ENCODE measurements at regions not wholly inside any gene's neighbourhood (a gene's known extent, or its start where the extent isn't known, plus 50 kb on each side); places are given as distances from the start of the nearest gene placed in this dataset.
"Not testable (repeated sequence)": the region's sequence is repeated elsewhere in the genome, so short reads cannot be mapped to it uniquely, and the experiment has no call there.

DNA sequence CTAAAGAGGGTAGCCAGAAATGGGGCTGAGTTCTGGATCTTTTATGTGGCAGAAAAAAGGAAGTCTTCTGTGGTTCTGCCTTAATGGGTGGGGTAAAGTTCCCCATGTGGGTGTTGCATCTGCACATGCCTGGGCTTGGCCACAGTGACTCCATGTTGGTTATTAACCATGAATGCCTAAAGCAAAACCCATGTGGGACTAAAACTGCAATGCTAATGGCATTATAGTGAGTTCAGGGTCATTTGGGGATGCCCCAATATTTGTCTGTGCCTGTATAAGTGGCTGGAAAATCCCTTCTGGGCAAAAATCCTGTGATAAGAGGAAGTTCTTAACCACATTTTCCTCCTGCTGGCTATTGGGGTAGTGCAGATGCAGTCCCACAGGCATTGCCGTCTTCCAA, 857.4 kb downstream of the FAT4 start:
- no peak for DNase-seq

DNA sequence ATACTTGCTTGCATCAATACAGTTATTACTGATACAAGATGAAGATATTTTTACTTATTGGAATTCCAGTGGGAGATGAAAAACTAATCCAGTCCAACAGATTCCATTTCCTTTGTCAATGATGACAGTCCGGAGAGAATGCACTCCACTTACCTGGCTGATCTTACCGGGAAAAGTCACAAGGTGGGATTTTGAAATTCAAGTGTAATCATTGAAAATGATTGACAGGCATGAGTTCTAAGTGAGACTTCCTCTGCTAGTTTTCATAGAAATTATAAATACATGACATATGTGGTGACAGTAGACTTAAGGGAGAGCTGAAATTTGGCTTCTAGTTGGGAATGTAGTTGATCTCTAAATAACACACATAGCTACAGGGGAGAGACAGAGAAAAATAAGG, 859.9 kb downstream of the FAT4 start:
- no peak for DNase-seq

DNA sequence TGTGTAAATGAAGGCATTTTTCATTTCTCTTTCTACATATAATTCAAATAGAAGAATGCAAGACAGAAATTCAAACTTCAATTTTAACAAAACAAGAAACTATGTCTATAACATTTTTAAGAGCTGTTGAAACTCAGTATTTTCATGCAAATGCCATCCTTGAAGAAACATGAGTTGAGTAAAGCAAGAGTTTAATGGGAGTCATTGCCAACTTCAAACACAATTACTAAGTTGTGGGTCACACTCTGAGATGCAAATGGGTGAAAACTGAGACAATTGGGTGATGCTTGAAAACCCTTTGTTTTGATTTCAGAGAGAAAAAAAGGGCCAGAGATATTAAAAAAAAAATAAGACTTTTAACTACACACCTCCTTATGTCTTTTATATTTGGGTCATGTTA, 865.9 kb downstream of the FAT4 start:
- DNase-seq, result no peak

DNA sequence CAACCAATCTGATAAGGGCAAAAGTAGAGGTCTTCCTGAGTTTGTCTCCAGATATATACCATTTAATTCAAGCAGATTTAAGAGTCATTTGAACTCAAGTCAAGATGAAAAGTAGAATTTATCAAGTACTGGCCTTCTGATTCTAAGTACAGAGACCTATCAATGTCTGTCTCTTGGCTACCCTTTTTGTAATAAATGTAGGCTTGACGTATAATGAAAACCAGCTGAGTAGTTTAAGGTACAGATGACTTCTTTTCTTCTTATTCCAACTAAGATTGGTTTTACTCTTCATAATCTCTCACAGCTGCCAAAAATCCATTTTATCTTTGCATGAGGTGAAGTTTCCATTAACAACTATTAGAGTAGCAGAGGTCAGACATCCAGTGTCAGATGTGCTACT, 867.6 kb downstream of the FAT4 start:
- no peak for DNase-seq

DNA sequence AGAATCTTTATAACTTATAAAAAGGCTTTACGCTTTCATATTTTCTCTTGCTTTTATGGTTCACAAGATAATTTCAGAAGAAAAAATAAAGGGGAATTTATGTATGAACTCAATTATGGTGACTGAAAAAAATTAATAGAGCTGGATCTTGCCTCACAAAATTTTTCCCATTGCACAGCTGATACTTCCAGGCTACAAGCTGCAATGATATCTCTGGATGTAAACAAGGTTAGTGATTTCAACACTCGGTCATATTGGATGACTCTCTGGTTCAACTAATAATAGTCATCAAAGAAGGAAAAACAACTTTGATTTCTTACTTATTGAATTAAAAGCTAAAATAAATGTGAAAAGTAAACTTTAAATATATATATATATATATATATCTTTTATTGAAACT, 868.0 kb downstream of the FAT4 start:
- no peak for DNase-seq

DNA sequence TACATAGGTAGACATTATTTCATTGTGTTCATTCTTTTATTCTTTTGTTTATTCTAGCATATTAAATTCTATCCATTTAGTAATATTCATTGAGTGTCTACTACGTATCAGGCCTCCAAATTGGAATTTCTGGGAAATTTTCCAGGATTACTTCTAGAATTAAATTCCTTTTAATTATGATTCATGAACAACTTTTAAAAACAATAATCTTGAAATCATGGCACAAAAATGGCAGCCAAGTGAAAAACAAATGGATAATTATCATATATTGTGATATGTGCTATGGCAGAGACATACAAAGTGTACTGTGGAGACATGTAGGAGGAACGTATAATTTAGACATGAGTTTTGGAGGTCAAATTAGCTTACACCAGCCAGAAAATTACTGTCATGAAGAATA, 868.5 kb downstream of the FAT4 start:
- DNase-seq, result no peak

DNA sequence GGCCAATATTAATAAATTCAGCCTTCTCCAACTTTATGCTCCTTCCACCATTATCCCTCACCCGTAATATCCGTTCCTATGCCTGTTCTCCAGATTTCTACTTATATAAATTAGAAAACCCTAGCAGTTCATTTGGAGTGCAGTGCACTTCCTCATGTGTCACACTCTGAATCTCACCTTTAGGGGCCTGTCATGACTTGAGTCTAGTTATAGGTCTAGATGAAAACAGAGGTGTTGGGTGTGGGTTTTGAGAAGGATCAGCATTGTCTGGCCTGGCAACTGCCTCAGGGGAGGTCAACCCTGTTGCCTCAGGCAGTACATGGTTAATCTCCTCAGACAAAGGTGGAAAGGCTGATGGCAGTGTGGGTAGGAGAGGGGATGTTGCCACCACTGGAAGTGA, 876.8 kb downstream of the FAT4 start:
- DNase-seq, result no peak

DNA sequence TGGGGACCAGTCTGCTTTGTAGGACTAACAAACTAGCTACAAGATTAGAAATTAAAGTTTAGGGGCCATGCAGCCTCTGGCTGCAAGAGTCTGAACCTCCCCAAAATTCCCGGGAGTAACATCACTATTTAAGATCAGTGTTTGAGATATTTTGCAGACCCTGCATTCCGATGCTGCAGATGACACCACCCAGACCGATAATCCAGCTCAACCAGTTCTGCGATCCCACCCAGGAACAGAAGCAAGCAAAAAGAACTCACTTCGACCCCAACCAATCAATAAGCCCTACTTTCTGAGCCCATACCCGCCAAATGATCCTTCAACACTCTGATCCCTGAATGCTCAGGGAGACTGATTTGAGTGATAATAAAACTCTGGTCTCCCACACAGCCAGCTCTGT, 877.8 kb downstream of the FAT4 start:
- DNase-seq, result no peak

DNA sequence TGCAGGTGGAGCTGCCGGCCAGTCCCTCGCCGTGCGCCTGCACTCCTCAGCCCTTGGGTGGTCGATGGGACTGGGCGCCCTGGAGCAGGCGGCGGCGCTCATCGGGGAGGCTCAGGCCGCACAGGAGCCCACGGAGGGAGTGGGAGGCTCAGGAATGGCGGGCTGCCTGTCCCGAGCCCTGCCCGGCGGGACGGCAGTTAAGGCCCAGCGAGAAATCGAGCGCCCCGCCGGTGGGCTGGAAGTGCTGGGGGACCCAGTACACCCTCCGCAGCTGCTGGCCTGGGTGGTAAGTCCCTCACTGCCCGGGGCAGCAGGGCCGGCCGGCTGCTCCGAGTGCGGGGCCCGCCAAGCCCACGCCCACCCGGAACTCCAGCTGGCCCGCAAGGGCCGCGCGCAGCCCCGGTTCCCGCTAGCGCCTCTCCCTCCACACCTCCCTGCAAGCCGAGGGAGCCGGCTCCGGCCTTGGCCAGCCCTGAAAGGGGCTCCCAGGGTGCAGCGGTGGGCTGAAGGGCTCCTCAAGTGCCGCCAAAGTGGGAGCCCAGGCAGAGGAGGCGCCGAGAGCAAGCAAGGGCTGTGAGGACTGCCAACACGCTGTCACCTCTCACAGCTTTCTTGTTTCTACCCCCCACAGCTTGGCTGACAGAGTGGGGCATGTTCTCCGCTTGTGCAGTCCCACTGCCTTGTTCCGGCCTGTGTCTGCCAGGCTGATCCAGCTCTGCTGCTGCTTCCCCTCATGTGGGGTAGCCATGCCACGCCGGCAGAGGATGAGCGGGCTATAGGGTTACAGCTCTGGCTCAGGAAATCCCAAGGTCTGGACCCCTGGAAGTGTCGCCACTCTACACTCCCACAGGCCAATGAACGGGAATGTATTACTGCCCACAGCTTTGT, 886.7 kb downstream of the FAT4 start:
- DNase-seq, result not testable (repeated sequence)

DNA sequence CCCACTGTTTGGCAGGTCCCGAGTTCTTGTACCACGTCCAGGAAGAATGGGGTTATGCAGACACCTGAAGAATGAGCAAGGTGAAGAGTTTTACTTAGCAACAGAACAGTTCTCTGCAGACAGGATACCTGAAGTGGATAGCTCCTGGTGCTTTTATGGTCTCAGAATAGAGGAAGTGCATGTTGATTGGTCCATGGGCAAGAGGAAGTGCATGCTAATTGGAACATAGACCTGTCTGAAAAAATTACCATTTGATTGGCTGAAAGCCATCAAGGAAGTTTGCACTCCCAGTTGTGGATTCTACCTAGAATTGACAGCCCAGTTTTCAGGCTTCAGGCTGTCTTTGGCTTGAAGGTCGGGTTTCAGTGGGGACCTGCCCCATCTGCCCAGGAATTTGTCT, 887.5 kb downstream of the FAT4 start:
- no peak for DNase-seq

DNA sequence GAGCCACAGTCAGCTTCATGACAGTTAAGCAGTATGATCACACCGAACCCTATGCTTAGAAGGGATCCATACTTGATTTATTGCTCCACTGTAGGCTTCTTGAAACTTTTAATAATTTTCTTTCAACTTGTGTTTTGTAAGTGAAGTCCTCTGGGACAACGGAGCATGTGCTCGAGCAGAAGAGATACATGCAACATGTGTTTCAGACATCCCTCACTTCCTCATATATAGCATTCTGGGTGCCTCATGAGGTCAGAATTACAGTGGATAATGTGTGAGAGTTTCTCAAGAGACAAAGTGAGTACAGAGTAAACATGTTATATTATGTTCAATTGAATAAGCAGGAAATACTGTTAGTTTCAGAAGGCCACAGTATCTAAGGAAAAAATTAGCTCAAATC, 893.2 kb downstream of the FAT4 start:
- DNase-seq, result no peak

DNA sequence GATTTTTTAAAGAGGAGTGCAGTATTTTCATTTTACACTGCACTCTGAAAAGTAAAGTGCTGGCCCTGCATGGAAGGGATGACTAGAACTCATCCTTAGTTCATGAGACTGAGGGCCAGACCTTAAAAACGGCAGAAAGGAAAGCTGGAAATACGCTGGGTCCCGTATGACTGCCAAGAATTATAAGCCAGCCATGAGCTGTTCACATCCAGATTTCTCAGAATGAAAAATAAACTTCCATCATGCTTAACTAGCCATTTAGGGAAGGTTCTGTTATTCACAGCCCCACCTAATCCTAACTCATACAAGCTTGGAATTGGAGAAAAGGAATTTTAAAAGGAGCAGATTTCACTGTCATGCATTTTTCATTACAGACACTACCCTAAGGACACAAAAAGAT, 894.4 kb downstream of the FAT4 start:
- no peak for DNase-seq

DNA sequence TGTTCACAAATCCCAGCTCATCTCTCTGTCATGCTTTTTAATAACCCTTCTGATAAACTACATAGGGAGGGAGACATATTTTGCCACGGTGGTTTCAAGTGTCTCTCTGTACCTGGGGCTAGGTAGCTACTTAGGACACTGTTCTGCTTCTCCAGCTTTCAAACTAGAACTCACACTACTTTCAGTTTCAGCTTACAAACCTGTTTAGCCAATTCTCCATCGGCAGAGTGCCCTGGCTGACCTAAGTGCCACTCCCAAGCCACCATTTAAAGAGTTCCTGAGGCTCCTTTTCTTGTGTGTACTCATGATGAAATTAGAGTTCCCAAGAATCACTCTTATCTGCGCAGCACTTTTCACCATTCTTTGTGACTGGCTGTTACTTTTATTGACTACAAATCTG, 899.2 kb downstream of the FAT4 start:
- DNase-seq, result no peak

DNA sequence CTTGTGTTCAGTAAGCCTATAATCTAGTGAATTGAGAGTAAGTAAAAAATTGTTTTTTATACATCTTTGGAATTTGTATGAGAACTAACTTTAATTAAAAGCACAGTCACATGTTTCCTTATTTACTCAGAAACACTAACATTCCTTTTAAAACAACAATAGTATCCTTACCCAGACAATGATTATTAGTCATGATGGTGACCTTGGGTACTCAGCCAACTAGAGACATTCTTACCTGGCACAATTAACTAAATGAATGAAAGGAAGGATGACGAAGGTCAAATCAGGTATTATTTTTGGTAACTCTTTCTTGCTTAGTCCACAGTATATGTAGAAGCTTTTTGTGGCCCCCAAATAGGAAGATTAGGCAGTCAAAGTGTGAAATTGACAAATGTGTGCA, 901.0 kb downstream of the FAT4 start:
- no peak for DNase-seq

DNA sequence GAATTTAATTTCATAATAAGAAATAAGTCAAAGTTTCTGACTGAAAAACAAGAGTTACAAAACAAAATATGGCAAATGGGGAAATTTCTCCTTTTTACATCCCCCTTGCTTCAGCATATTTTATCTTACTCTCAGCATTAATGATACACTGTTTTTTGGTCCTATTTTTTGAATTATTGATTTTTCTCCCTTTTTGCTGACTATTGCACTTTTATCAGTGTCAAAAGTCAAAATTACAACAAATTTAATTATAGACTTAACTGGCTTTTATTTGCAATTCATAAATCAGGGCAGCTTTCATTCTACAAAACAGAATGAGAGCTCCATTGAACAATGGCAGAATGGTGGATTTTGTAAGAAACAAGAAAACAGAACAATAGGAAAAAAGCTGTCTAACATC, 901.9 kb downstream of the FAT4 start:
- DNase-seq, result no peak

DNA sequence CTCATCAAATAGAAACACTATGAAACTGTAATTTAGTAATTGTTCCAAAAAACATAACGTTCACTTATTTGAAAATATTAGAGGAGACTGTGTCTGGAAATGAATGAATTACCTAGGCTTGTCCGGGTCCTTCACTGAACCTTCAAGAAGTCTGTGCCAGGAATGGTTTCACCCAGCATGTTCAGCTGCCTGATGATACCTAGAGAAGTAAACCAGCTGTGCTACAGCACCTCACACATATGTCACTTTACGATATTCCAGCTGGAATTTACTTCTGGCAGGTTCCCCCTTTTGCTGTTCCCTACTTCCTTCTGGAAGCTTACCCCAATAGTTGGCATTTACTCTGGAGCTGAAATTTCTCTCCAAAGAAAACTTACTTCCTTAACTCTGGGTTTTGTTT, 906.5 kb downstream of the FAT4 start:
- DNase-seq, result no peak

DNA sequence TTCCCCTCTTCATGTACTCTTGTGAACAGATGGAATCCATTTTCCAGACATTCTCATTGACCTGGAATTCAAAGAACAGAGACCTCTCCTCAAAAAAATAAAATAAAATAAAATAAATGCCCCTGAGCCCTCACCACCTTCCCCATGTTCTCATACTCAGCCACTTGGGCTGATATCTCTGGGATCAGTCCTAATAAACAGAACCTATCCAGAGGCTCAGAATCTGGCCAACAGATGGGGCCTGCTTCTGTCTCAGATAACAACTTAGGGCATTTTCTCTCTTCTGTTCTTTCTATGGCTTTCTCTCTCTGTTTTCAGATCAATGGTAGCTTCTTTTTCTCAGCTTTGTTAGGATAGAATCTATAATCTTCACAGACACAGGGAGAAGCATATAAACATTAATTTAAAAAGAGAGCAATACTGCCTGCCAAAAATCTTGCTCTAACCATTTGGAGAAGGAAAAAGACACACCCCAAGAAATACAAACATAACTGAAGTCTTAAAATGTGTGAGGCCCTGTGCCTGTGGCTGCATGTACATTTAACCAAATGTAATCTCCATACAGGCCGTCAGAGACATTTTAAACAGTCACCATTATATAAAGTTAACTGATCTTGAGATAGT, 907.1 kb downstream of the FAT4 start:
- no peak for DNase-seq

DNA sequence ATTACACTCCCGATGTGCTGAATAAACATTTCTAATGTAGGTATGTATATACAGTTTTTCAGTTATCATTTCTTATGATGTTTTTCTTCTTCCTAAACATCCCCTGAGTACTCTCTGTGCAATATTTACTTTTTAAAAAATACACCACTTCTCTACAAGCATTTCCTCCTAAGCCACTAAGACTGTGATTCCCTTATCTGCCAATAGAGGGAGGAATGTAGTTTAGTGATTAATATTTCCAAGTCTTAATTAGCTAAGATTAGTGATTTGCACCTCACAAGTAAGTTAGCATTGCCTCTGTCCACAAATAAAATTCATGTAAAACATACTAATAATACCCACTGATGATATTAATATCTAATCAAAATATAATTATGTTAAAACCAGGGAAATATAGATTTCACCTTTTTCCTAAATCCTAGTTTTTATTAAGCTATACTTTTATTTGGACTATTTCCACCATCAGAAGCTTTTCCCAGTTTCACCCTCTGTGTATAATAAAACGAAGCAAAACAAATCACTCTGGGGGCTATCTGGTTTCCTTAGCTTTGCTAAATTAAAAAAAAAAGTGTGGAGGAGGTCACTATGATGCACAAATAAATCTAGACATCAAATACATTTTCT, 909.1 kb downstream of the FAT4 start:
- DNase-seq, result no peak

DNA sequence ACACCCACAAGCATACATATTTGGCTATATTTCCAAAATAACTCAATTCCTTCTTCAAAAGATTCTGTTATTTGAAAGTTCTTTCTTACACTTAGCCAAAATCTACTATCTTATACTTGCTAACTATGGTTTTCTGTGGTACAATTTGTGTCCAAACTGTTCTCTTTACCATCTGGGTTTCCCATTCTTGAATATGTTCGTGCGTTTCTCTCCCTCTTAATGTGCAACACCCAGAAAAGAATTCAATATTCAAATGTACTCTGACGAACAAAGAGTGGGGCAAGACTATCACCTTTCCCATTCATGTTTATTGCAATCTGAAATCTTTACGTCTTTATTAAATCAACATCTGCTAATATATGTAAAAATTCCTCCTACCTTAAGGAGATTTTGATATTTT, 912.7 kb downstream of the FAT4 start:
- no peak for DNase-seq

DNA sequence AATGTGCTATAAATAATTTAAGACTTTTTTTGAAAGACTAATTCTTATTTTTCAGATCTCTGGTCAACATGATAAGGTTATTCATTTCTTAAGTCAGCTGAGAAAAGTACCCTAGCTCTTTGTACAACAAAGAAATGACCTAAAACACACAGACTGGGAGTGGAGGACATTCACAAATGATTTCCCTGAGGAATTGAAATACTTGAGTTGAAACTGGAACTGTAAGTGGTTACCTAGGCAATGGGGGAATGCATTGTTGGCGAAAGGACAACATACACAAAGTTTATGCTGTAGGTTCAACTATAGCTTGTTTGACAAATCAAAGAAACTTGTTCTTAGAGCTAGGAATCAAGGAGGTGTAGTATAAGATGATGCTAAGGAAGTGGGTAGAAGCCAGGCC, 915.5 kb downstream of the FAT4 start:
- no peak for DNase-seq

DNA sequence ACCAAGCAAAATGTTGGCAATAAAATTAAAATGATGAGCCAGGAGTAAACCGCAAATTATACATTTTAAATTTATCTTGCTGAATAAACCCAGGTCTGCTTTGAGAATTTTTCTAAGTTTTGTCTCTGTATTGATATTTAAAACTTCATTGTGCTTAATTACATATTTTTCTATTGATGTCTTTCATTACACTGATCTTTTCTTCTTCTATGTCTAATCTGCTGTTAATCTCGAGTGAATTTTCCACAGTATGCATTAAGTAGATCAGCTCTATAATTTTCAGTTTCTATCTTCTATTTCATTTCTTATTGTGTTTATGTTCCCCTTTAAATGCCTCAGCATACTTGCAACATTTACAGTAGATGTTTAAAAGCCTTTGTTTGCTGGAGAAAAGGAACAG, 918.7 kb downstream of the FAT4 start:
- no peak for DNase-seq

DNA sequence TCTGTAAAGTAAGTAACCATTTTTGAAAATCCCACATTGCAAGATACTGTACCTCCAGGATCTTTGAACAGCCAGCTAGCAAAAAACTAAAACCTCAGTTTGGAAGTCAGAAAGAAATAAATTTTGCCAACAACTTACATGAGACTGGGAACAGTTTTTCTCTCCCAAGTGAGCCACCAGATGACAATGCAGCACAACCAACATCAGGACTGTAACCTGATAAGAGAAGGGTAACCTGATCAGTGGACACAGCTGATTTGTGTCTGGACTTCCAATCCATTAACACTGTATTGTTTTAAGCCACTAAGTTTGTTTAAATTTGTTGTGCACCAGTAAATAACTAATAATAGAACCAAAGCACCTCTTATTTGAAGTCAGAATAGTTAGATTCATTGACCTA, 923.3 kb downstream of the FAT4 start:
- DNase-seq, result no peak

DNA sequence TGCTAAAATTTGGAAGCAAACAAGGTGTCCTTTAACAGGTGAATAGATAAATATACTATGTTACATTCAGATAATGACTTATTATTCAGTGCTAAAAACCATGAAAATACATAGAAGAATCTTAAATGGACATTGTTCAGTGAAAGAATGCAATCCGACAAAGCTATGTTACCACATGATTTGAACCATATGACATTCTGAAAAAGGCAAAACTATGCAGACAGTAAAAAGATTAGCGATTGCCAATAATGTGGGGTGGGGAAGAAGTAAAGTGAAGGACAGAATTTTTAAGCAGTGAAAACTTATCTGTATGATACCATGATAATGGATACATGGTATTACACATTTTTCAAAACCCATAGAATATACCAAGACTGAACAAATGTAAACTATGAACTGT, 926.9 kb downstream of the FAT4 start:
- no peak for DNase-seq

DNA sequence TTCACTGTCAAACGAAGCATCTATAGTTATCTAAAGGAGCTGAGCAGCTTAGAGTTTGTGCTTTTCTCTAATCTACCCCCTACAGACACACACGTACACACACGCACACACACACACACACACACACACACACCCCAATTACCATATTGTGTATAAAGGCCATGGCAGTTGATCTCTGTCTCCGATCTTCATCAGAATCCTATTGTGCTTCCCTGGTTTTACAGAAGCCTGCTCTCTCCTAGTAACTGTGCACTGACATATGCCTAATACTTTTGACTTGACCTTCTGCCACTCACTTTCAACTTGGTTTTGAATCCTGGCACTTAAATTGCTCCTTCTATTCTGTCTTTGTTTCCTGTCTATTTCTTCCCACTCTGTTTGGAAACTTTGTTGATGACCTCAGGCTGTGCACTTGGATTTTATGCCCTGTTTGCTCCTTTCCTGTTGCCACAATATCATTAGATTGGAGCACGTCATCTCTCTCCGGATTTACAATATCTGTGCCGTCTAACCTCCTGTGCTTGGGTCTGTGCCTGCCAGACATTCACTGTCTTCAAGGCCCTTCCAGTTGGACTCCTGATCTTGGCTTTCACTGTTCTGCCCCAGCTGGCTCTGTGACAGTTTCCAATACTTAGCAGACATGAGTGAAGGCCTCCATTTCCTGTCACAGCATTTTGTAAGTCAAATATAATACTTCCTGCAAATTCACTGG, 928.1 kb downstream of the FAT4 start:
- no peak for DNase-seq

All from 8988T (cell line).